NCI-H187 (cell line): ENCODE measurements at regions not wholly inside any gene's neighbourhood (a gene's known extent, or its start where the extent isn't known, plus 50 kb on each side); places are given as distances from the start of the nearest gene placed in this dataset.

ENCODE experiments used
- DNase-seq, 2 experiments: peaks; one replicate each; lab custom pipeline; 2025; lab: John Stamatoyannopoulos, UW

DNA sequence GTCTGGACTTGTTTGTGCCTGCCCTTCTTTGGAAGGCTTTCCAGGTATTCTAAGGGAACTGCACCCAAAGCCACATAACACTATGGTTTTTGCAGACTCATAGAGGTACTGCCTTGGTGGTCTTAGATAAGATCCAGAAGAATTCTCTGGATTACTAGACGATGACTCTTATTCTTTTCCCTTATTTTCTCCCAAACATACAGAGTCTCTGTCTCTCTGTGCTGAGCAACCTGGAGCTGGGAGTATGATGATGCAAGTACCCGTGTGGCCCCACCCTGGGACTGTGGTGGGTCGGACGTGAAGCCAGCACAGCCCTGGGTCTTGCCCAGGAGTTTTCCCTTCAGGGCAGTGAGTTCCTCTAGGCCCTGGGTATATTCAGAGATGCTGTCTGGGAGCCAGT lies 1342.4 kb upstream of the TENM3 start:
- no peak for DNase-seq

DNA sequence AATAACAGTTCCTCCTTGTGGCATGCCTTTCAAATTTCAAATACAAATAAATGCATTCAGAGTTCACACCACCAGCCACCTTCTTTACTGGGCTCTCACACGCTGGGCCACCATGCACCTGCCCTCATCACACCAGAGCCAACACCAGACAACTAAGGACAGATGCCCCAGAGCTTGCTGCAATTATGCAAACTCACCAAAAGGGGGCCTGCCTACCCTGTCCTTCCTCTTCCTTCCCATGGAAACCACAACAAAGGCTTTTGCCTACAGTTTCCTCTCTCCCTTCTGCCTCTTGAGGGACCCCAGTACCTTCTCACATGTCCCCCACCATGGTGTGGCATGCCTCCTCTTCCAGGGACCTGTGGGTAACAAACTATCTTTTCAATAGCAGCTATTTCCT lies 1333.9 kb upstream of the TENM3 start:
- DNase-seq = no peak

DNA sequence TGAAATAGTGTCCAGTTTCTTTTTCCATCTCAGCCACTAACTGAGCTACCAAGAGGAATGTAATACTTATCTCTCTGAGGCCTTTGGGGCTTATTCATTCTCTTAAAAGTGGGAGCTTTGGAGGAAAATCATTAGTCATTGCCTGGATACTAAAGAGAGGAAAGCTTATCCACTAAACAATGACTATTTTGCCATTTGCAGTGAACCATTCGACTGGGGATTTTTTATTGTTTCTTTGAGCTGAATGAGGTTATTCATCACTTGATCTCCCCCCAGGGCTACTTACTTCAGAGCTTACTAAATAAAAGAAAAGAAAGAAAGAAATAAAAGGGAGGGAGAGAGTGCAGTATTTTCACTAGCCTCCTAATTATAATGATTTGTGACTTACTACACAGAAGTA lies 1329.5 kb upstream of the TENM3 start:
- no peak for DNase-seq

DNA sequence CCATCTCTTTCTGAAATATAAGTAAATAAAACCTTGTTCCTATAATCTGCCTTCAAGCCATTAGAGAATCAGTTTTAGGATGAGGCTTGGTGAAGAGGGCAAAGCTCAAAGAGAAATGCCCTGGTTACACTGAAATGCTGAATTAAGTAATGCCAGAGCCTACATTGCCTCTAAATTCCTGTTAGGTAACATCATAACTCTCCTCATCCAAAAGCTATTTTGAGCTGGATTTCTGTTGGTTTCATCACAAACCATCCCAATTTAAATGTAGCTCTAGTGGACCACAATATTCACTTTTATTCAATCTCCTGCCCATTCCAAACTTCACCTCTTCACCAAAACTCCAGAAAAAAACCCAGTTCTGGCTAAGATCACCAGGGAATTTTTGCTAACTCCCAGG lies 1319.7 kb upstream of the TENM3 start:
- DNase-seq = no peak

DNA sequence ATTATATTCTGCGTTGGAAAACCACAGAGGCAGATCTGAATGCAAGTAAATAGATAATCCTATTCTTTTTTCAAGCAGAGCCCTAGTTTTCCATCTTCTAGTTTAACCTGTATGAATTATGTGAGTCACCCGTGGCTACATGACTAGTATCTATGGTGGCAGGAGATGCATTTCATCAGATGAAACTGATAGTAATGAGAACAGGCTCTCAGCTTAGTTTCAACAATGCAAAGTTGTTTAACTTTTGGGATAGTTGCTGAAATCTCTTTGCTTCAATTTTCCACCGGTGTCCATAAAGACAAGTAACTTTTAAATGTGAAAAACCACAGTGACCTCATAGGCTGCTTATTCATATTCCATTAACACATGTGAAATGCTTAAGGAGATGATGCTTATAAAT lies 1317.4 kb upstream of the TENM3 start:
- DNase-seq = no peak

DNA sequence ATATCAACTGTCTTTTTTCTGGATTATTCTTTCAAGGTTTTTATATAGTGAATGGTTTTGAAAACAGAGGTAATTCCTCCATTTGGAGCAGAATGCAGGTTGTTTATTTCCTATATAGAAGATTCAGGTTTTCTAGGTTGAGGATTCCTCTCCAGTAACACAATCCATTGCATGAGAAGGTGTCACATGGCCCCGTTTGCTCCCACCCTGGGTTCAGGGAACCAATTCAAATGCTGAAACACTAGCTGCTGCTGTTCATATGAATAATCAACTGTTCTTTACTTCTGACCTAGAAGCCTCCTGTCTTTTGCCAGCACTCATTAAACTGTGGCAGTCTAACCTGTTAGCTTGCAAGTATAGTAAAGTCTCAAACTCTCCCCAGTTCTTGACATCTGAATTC lies 1316.9 kb upstream of the TENM3 start:
- no peak for DNase-seq

DNA sequence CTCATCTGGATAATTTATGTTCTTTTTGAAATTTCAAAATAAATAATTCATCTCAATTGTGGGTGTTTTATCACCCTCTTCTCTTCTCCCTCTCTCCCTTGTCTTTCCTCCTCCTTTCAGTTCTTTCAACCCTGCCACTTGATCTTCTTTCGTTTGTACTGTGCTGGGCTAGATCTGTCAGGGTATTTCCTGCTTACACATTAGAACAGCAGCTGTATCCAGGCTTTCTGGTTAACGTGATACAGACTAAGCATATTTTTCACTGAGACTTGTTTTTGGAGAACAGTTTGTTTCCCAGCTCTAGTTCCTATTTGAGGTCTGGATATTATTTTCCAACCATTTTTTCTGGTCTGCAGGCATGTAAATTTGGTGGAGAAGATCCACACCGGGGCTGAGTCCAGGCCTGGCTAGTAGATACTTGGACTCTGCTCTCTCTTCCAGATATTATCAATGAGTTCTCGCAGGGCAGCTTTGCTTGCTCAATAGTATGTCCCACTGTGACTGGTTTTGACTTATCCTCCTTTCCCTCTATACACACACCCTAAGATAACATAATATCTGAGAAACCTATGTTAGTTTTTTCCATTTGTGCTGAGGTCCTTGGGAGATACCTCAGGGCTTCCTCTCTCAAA lies 1310.7 kb upstream of the TENM3 start:
- no peak for DNase-seq

DNA sequence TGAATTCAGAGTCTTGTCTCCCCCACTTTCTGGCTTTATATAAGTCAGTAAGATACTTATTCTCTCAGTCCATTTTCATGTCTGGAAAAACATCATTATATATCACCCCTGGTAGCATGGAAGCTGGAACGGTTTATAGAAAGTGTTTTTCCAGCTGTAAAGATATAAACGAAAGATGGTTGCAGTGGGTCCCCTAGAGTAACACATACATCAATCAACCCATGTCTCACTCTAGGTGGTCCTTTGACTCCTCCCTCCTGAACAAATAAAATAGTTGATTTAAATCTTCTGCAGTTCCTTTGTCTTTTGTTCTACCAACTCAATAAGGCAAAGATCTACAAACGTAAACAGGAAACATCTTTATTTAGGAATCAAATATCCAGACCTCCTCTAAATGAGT lies 1306.1 kb upstream of the TENM3 start:
- DNase-seq = no peak

DNA sequence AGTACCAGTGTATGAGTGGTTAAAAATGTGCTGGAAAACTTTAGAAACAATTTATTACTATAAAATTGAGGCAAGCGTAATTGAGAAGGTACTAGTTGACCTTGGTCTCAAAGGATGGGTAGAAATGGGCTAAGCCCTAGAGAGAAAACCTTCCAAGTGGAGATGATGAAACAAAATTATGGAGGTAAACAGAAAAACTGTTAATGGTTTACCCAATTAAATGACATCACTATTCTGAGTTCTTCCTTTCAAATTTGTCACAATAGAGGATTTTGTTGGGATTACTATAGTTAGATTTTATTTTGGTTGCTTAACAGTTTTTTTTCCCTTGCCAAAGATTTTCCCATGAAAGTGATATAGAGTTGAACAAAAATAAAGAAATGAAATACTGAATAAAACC lies 1302.5 kb upstream of the TENM3 start:
- DNase-seq = no peak

DNA sequence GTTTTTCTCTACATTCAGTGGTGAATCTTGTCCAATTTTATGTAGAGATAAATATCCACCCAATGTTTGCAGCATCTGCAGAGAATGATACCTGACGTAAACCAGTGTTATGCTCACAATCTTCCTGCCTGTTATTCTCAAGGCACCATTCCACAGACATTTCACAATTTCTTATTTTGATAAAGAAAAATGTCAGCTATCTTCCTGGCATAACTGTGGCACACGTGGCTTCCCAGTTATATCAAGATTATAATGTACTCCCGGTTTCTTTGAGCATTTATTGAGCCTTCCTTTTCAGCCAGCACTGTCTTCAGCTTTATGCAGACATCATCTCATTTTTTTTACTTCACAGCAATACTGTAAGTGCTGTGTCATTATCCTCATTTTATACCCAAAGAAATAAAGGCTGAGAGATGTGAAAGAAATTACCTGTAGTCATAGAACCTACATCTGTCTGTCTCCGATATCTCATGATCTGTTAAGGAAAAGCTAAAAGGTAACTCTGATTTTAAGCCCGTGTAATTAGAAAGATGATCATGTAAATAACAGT lies 1300.8 kb upstream of the TENM3 start:
- no peak for DNase-seq

DNA sequence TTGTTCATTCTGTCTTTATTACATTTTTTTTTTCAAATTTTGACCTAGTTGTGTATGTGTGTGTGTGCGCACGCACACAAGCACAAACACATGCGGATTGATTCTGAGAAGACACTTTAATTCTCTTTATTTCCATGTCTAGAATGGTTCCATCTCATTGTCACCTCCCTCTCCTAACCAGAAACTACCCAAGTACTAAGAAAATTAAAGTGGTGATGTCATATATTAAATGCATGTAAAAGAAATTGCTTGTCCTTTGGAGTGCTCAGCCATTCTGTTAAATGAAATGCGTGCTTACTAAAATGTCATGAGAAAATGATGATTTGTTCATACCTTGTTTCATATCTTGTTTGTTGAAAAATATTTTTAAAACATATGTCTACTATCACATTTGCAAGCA lies 1297.0 kb upstream of the TENM3 start:
- no peak for DNase-seq

DNA sequence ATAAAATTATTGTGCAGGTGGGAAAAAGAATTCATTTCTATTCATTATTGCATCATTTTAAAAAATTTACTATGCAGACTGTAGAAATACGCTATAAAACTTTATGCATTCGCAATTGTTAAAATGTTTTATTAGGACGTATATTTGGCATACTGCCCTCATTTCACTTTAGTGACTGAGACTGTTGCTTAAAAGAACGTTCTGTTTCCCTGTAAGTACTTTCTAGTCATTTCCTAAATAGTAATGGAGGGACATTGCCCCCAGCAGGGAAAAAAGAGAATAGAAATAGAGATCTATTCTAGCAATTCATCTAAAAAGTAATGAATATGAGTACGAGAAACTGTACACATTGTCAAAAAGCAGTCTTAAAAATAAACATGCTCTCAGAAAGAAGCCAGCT lies 1295.8 kb upstream of the TENM3 start:
- no peak for DNase-seq

DNA sequence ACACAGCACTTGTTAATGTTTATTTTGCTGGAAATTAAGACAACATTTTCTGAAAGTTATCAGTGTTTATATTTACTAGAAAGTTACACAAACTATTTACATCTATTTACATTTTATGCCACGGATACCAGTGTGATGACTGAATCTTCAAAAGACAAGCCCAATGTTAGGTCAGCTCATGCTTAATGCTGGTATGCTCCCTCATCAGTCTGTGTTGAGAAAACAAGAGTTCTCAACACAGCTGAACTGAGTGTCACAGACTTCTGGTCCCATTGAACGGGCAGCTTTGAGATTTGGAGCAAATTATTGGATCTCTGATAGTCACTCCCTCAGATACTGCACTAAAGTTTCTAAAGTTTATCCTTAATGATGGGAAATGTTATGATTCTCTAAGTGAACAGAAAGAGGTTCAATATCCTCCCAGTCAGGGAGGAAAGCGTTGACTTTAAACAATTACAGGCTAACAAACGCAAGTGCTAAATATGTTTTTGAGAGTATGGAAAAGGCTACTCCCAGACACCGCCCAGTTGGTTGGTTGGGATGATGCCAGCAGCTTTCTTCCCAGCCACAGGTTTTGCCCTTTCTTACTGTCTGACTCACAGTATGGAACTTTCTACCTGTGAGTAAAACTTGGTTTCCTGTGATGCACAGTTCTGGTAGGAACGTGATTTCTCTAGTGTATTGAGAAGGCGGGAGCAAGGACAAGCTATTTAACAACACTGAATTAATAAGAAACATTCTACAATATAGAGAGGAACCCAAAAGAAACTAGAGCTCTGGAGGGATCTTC lies 1293.6 kb upstream of the TENM3 start:
- no peak for DNase-seq

DNA sequence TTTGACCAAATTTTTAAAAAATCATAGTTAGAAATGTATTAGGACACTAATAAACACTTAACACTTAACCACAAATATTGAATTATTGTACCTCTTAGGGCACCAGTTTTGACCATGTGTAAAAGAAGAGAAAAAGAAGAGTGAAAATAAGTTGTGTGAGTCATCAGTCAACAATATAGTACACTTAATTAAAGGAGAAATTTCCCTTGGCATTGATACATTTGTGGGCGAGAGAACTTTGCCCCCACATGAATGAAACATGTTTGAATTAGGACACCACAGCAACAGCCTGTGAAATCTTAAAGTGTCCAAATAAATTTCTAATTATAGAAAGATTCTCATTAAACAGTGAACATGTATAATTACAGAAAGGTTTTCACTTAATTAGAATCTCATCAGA lies 1292.8 kb upstream of the TENM3 start:
- DNase-seq = no peak

DNA sequence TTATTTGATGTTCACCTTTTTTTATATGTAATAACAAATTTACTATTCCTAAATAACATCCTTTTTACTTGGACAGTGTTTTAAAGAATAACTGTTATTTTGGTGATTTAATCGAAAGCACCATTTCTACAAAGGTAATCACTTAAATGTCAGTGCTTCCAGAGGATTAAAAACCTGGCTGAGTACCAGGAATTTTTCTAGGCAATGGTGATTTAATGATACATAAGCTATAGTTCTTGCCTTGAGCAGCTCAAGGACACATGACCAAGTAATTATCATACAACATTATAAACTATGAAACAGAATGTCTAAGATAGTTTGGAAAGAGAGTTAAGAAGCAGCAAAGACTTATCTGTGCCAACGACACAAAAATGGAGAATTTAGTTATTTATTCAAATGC lies 1291.9 kb upstream of the TENM3 start:
- DNase-seq = no peak

DNA sequence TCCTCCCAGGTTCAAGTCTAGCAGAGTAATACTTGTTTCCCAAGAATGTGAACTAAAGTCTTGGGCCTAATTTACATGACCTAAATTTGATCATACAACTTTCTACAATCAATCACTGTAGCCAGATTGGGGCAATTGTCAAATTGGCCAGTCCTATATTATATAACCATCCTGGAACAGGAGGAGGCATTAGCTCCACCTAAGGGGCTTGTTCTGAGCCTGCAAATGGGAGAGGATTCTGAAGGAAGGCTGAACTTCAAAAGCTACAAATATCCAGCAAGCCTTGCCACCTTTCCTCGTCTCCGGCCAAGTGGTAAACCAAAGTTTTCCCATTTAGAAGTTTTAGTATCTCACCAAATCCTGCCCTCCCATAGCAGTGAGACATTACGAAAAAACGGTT lies 1289.6 kb upstream of the TENM3 start:
- no peak for DNase-seq

DNA sequence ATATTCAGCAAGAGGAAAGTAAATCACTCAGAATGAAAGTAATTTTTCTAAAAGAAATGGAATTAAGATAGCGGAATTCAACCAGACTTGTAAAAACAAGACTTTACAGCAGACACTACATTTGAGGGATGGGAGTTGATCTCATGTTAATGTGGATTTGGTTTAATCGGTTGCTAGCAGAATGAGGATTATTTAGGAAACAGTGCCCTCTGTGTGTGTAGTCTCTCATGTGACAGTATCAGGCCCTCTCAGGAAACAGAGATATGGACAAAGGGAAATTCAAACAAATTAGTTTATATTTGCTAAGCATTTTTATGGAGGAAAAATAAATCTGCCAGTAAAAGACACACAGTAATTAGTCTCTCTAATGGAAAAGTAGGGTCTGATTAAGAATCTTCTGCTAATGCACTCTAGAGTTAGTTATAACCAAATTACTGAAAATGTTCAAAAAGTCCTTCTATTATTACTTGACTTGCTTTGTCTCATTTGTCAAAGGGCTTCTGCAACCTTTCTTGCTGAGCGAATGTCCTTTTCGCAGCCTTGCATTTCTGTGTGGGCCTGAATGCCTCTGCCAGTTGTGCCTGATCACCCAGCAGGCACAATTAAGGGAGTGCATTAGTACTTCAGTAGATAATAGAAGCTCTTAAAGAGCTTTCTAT lies 1282.3 kb upstream of the TENM3 start:
- no peak for DNase-seq

DNA sequence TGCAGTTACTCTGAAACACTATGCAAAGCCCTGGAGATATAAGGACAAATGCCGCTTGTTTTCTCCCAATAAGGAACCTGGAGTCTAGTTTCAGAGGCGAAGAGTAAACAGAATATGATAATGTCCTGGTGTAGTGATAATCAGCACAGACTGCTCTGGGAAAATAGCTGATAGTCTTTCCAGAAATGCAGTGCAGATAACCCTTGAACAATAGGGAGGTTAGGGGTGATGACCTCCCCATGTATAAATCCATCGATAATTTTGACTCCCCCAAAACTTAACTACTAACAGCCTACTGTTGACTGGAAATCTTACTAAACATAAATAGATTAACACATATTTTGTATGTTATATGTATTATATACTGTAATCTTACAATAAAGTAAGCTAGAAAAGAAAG lies 1280.9 kb upstream of the TENM3 start:
- DNase-seq = no peak

DNA sequence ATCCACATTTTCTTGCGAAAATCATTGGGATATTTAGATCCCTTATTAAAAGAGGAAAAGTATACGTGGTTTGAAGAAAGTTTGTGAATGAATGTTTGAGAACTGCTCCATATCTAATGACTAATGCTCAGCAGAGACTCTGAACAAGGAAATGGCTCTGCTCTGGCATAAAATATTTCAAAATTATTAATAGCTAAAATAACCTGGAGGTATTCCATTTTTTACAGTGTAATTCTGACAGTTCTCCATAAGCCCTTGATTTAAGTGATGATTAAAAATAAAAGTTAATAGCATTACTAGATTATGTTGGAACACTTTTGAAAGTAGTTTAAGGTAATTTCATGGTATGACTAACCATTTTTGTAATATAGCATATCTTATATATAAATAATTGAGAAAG lies 1276.9 kb upstream of the TENM3 start:
- no peak for DNase-seq

DNA sequence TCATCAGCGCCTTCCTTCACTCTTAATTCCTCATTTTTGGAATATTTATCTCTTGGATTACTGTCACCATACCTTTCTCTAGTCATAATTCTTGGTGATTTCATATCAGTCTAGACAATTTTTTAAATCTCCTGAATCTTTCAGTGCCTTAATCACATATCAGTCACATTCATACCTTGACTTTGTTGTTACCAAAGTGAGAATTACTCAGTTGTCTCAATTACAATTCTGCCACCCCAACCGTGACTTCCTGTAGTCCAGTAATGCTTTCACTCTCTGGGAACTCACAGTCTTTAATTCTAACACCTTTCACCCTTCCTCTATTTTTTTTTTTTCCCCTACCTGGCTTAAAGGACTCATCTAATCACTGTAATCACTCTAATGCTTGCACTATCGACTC lies 1275.3 kb upstream of the TENM3 start:
- DNase-seq = no peak

DNA sequence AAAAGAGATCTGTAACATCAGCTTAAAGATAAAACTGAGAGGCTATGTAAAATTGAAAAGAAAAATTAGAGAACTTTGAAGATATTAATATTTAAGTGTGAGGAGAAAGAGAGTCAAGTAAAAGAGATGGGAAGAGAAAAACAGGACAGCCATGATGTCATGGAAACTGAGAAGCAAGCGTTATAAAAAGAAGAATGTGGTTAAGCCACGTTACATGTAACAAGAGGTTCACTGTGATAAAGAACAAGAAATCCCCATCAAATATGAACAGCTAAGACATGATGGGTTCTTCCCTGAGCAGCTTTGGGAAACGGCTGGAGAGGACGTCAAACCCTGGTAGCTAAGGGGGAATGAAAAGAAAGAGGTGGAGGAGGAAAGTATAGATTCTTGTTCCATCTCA lies 1269.3 kb upstream of the TENM3 start:
- no peak for DNase-seq

DNA sequence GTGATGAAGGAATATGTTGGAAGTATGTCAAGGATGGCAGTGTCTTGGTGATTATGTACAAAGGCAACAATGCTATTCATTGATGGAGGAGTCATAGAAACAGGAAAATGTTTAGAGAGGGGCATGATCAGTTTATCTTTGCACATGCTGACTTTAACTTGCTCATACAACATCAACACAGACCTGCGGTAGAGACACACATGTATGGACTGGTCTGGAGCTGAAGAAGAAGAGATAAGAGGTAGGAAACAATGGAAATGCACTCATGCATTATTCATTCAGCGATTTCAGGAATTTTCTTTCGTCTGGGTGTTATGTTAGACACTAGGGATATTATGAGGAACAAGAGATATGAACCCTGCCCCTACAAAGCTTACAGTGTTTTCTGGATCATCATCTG lies 1252.3 kb upstream of the TENM3 start:
- DNase-seq = no peak

DNA sequence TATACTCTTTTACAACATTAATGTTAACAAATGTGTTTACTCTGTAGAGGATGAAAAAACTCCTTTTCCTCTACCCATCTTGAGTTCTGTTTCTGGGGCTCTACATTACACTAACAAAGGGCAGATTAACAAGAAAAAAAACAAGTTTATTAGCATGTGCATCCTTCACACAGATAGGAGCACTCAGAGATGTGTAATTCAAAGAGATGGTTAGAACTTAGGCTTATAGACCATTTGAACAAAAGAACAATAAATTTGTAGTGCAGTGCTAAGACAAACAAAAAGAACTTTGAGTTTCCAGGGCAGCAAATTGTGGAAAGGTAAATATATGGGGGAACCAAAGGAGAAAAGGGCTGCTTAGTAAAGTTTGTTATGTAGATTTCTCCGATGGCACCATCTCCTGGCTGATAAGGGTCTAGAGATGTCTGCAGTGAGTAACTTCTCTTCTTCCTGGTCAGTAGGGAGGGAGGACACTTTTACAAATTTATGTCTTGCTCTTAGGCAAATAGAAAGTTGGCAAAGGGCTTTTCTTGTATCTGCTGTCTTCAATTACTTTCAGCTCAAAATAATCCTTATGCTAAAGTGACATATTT lies 1249.9 kb upstream of the TENM3 start:
- DNase-seq = no peak
